OCI-LY3 (cell line): ENCODE measurements at regions not wholly inside any gene's neighbourhood (a gene's known extent, or its start where the extent isn't known, plus 50 kb on each side); places are given as distances from the start of the nearest gene placed in this dataset.

Source experiments
- CTCF ChIP-seq: fragments of 200-600, 300-600 bp; sonication (generic); IDR thresholded peaks from 2 replicates; pipeline ENCODE4 v1.5.1; 2014; ENCODE audit warnings: antibody characterized with exemption, low read length, low read depth
- EZH2phosphoT487 ChIP-seq: fragments of 200-600 bp; shearing (Covaris generic); IDR thresholded peaks from 2 replicates; pipeline ENCODE4 v1.6.1; 2018; ENCODE audit warnings: antibody characterized with exemption, mixed run types, low read depth

GRCh38 chr3:147886879-147887278, 477.7 kb downstream of the ZIC1 start:
- no peak for TF ChIP-seq EZH2phosphoT487
- no peak for TF ChIP-seq CTCF
